Spleen (tissue), 7 donors: ENCODE measurements at regions not wholly inside any gene's neighbourhood (a gene's known extent, or its start where the extent isn't known, plus 50 kb on each side); places are given as distances from the start of the nearest gene placed in this dataset.

Experiments used
- POLR2A ChIP-seq, 3 donors: fragments of 450-650 bp; IDR thresholded peaks; one replicate each; pipeline ENCODE4 v1.5.1; 2017; ENCODE audit warnings: antibody characterized with exemption in 3 of 3, mild to moderate bottlenecking in 1 of 3
- POLR2AphosphoS5 ChIP-seq, 3 donors: sonication (generic); formaldehyde crosslinking; IDR thresholded peaks; one replicate each; pipeline ENCODE4 v1.5.1; 2017; ENCODE audit warnings: antibody characterized with exemption in 3 of 3
- TF ChIP-seq, protein P1 (sequence below), 11 experiments: fragments of 200-600 bp in 7 of 11; fragments of 450-650 bp in 4 of 11; sonication (generic) in 4 of 11; IDR thresholded peaks in 8 of 11; conservative IDR thresholded peaks in 3 of 11; 1 replicate in 7 of 11; 2 replicates in 4 of 11; pipeline versions ENCODE4 v1.4.0 to v1.8.0; 2016 to 2021; ENCODE audit warnings: antibody characterized with exemption in 11 of 11, inconsistent platforms in 4 of 11, mild to moderate bottlenecking in 1 of 11
- donor health status: DM: no; HTN: no; CAD: no; lungs with moderate emphysema.
- donor health status: DM: no; HTN: no; CAD: no.
- donor health status: DM: no; HTN: no; CAD: no.

DNA sequence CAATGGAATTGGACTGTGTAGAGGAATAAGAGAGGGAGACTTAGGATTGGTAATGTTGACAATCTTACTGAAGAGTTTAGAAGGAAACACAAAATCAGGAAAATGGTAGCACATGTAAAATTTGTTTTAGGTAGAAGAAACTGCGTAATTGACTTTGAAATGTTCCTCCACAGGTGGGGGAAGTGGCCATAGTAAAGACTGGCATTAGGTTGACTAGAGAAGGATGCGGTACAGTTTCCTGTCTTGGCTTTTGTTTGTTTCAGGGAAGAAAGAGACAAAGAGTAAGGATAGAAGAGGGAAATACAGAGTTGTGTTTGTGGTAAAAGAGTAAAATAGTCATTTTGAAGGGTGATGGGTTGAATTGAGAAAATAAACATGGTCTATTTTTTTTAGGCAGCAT lies 253.6 kb upstream of the ZNF717 start:
- TF ChIP-seq POLR2AphosphoS5 (IDR thresholded peaks at IDR 0.05) (no peak), POLR2A (IDR thresholded peaks at IDR 0.05) (no peak)
- TF ChIP-seq, protein P1, sequence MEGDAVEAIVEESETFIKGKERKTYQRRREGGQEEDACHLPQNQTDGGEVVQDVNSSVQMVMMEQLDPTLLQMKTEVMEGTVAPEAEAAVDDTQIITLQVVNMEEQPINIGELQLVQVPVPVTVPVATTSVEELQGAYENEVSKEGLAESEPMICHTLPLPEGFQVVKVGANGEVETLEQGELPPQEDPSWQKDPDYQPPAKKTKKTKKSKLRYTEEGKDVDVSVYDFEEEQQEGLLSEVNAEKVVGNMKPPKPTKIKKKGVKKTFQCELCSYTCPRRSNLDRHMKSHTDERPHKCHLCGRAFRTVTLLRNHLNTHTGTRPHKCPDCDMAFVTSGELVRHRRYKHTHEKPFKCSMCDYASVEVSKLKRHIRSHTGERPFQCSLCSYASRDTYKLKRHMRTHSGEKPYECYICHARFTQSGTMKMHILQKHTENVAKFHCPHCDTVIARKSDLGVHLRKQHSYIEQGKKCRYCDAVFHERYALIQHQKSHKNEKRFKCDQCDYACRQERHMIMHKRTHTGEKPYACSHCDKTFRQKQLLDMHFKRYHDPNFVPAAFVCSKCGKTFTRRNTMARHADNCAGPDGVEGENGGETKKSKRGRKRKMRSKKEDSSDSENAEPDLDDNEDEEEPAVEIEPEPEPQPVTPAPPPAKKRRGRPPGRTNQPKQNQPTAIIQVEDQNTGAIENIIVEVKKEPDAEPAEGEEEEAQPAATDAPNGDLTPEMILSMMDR (IDR thresholded peaks at IDR 0.05 in 8 of 11, conservative IDR thresholded peaks at IDR 0.05 in 3 of 11), result no peak
